ENCODE measurements at regions not wholly inside any gene's neighbourhood (a gene's known extent, or its start where the extent isn't known, plus 50 kb on each side); places are given as distances from the start of the nearest gene placed in this dataset.

- Histone ChIP-seq H3K4me3 (peak overlapping the region in 1 of 2 donors; percentile 18), H3K36me3 (no peaks in the 10 kb centered on the region), H3K27me3 (no peaks in the 10 kb centered on the region), H3K27ac (peak overlapping the region; percentile 71 to 82), H3K9me3 (no peaks in the 10 kb centered on the region), H3K4me1 (peaks cover 7 to 30% of the 10 kb centered on the region in 2 donors)
- intact Hi-C loops (cut with DNase I), result loop anchor here (1.0 kb wide), 2 partner anchors 23 to 82 kb away; partner anchors contain the start of gene PICALM
- DNase-seq (ENCODE audit: low spot score in 2 of 2), result peak; percentile 22 to 86
- TF ChIP-seq CTCF (IDR thresholded peaks at IDR 0.05), result no peak
These were observed 82.5 kb upstream of the PICALM start for GRCh38 chr11:86151174-86152005.

- Histone ChIP-seq H3K27me3 (no peaks in the 10 kb centered on the region), H3K27ac (peak overlapping the region; percentile 71 to 82), H3K4me1 (peaks cover 7 to 30% of the 10 kb centered on the region in 2 donors), H3K4me3 (no peak overlapping the region), H3K36me3 (no peaks in the 10 kb centered on the region), H3K9me3 (no peaks in the 10 kb centered on the region)
- intact Hi-C loops (cut with DNase I), result loop anchor here (1.0 kb wide), 2 partner anchors 23 to 82 kb away; partner anchors contain the start of gene PICALM
- TF ChIP-seq CTCF (IDR thresholded peaks at IDR 0.05), result no peak
- DNase-seq (ENCODE audit: low spot score in 2 of 2), result no peak
These were observed 81.9 kb upstream of the PICALM start for GRCh38 chr11:86150847-86151173.

- no peak for TF ChIP-seq CTCF (IDR thresholded peaks at IDR 0.05)
- no peaks in the 10 kb centered on the region for H3K9me3 ChIP-seq
- DNase-seq (ENCODE audit: low spot score in 2 of 2), result no peak
- H3K4me1 ChIP-seq, result peaks cover 7 to 30% of the 10 kb centered on the region in 2 donors
- H3K27ac ChIP-seq, result peak overlapping the region; percentile 71 to 82
- no peaks in the 10 kb centered on the region for H3K27me3 ChIP-seq
- H3K4me3 ChIP-seq, result no peak overlapping the region
- no peaks in the 10 kb centered on the region for H3K36me3 ChIP-seq
- intact Hi-C loops (cut with DNase I), result no loop called here
These were observed 80.9 kb upstream of the PICALM start for GRCh38 chr11:86149792-86150191.

DNA sequence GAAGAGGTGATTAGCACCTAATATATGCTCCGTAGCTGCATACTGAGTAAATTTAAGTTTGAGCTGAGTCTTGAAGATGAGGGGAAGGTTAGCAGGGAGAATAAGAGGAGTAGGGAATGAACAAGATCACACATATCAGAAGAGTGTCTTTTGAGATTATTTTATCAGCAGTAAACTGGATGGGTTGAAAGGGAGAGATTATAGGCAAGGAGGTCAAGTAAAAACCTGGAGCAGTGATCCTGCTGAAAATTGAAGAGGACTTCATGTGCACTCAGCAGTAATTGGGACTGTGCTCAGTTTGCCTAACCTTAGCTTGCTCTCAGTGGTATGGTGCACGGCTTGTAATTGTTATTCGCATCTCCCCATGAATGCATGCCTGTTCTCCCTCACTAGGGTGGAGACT, 79.5 kb upstream of the PICALM start:
- Histone ChIP-seq H3K9me3 (no peaks in the 10 kb centered on the region), H3K4me3 (no peak overlapping the region), H3K36me3 (no peaks in the 10 kb centered on the region), H3K4me1 (peaks cover 7 to 30% of the 10 kb centered on the region in 2 donors), H3K27ac (no peak overlapping the region), H3K27me3 (no peaks in the 10 kb centered on the region)
- DNase-seq (ENCODE audit: low spot score in 2 of 2), result no peak
- intact Hi-C loops (cut with DNase I), result no loop called here
- no peak for TF ChIP-seq CTCF (IDR thresholded peaks at IDR 0.05)

DNA sequence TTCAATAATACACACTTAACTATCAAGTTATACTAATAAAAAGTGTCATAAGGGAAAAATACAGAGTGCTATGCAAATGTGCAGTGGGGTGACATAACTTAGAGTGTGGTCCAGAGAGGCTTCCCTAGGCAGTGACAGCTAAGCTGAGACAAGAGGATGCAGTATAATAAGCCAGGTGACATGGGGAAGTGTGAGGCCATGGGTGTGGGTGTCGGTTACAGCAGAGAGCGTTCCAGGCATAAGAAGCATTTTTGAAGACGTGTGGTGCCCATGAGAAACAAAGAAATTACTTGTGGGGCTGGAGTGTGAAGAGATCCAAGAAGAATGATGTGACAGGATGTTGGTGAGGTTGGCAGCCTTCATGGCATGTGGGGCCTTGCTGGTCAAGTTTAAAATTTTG, 78.1 kb upstream of the PICALM start:
- no peak for DNase-seq (ENCODE audit: low spot score in 2 of 2)
- Histone ChIP-seq H3K4me1 (peaks cover 7 to 20% of the 10 kb centered on the region in 2 donors), H3K36me3 (no peaks in the 10 kb centered on the region), H3K27me3 (no peaks in the 10 kb centered on the region), H3K4me3 (no peak overlapping the region), H3K9me3 (no peaks in the 10 kb centered on the region), H3K27ac (no peak overlapping the region)
- no peak for TF ChIP-seq CTCF (IDR thresholded peaks at IDR 0.05)
- intact Hi-C loops (cut with DNase I), result no loop called here

Data from ascending aorta (tissue), 2 donors.